ENCODE measurements at regions not wholly inside any gene's neighbourhood (a gene's known extent, or its start where the extent isn't known, plus 50 kb on each side); places are given as distances from the start of the nearest gene placed in this dataset.

DNA sequence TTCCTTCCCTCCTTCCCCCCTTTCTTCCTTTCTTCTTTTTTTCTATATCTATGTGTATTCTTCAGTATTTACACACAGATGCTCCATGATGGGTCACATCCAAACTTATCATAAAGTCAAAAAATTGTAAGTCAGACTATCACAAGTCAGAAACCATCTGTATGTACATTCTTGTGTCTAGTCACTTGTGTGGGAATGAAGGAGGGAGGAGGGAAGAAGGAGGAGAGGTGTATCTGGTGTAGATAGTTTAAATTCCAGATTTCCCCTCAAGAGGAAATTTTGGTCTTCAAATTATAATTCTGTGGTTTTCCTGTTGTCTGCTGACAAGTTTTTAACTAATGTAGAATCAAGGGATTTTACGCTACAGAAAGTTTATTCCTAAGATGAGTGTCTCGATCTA, 287.2 kb downstream of the ETV1 start:
- peaks cover 9% of the 10 kb centered on the region for H3K9me3 ChIP-seq (ENCODE audit: insufficient read depth, low read length)
- no peaks in the 10 kb centered on the region for H3K27me3 ChIP-seq (ENCODE audit: insufficient read depth, insufficient read length)
- TF ChIP-seq SUZ12 (IDR thresholded peaks at IDR 0.05; ENCODE audit: extremely low read depth, insufficient read depth, insufficient read length) (no peak), YY1 (IDR thresholded peaks at IDR 0.05; ENCODE audit: insufficient read depth, insufficient read length) (no peak)
- no peak overlapping the region for H3K9ac ChIP-seq (ENCODE audit: insufficient read length, low read depth)
- H3K4me1 ChIP-seq (ENCODE audit: insufficient read depth, insufficient read length), result no peaks in the 10 kb centered on the region
- DNase-seq (ENCODE audit: low read depth, low spot score), result no peak
- H3K36me3 ChIP-seq (ENCODE audit: insufficient read depth, insufficient read length, low read length), result no peaks in the 10 kb centered on the region
- no peak overlapping the region for H3K4me3 ChIP-seq (ENCODE audit: insufficient read length, low read depth)

DNA sequence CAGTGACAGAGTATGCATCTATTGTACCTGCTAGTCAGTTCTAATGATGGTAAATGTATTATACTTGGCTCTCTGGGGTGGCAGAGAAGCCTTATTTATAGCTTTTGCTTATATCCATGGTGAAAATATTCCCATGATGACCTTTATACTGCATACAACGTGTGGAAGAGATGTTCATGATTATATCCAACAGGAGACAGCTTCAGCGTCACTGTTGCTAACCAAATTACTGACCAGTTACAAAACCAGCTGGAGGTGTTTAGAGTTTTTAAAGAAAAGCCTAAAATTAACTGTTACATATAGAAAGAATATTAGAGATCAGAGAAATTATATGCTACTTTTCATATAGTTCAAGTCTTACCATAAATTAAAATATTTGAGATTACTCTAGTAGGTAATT, 280.8 kb downstream of the ETV1 start:
- Histone ChIP-seq H3K9ac (ENCODE audit: insufficient read length, low read depth) (no peak overlapping the region), H3K4me1 (ENCODE audit: insufficient read depth, insufficient read length) (no peaks in the 10 kb centered on the region), H3K4me3 (ENCODE audit: insufficient read length, low read depth) (no peak overlapping the region), H3K36me3 (ENCODE audit: insufficient read depth, insufficient read length, low read length) (no peaks in the 10 kb centered on the region), H3K9me3 (ENCODE audit: insufficient read depth, low read length) (no peaks in the 10 kb centered on the region), H3K27me3 (ENCODE audit: insufficient read depth, insufficient read length) (no peaks in the 10 kb centered on the region)
- DNase-seq (ENCODE audit: low read depth, low spot score), result no peak
- TF ChIP-seq SUZ12 (IDR thresholded peaks at IDR 0.05; ENCODE audit: extremely low read depth, insufficient read depth, insufficient read length) (no peak), YY1 (IDR thresholded peaks at IDR 0.05; ENCODE audit: insufficient read depth, insufficient read length) (no peak), ZNF274 (IDR thresholded peaks at IDR 0.05; ENCODE audit: low read depth, low read length) (no peak)

DNA sequence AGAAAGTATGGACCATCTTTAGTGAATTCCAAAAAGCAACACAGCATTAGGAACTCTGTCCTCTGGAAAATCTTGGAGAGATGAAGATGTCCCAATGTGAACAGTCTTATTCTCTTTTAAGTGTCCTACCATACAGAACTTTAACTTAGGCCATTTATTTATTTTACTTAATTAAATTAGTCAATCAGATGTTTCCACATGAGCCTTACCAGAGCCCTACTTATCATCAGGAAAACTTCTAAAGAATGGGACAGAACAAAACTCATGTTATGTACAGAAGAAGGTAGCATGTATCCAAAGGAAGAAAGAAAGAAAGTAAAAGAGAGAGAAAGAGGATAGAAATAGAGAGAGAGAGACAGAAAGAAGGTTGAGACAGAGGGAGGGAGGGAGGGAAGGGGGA, 276.4 kb downstream of the ETV1 start:
- no peak for DNase-seq (ENCODE audit: low read depth, low spot score)

DNA sequence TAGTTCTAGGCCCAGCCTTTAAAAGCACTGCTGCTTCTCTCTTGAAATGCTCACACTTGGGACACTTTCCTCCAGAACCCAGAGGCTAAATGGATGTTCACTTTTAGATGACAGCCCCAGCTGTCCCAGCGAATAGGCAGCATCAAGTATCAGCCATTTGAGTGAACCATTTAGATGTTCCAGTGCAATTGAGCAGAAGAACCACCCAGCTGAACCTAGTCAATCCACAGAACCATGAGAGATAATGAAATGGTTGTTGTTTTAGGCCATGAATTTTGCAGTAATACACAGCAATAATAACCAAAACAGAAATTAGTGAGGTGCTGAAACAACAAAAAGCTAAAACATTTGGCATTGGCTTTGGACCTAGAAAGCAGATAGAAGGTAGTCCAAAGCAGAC, 273.9 kb downstream of the ETV1 start:
- H3K36me3 ChIP-seq (ENCODE audit: insufficient read depth, insufficient read length, low read length), result no peaks in the 10 kb centered on the region
- TF ChIP-seq YY1 (IDR thresholded peaks at IDR 0.05; ENCODE audit: insufficient read depth, insufficient read length), result no peak
- TF ChIP-seq SUZ12 (IDR thresholded peaks at IDR 0.05; ENCODE audit: extremely low read depth, insufficient read depth, insufficient read length), result no peak
- no peak for TF ChIP-seq ZNF274 (IDR thresholded peaks at IDR 0.05; ENCODE audit: low read depth, low read length)
- H3K27me3 ChIP-seq (ENCODE audit: insufficient read depth, insufficient read length), result no peaks in the 10 kb centered on the region
- no peaks in the 10 kb centered on the region for H3K4me1 ChIP-seq (ENCODE audit: insufficient read depth, insufficient read length)
- peaks cover 14% of the 10 kb centered on the region; the same call in 1 of the 2 replicates for H3K9me3 ChIP-seq (ENCODE audit: insufficient read depth, low read length)
- DNase-seq (ENCODE audit: low read depth, low spot score), result no peak
- H3K4me3 ChIP-seq (ENCODE audit: insufficient read length, low read depth), result no peak overlapping the region
- no peak overlapping the region for H3K9ac ChIP-seq (ENCODE audit: insufficient read length, low read depth)

More for the DNA sequence above, 276.4 kb downstream of the ETV1 start:
- Histone ChIP-seq H3K4me3 (ENCODE audit: insufficient read length, low read depth) (no peak overlapping the region), H3K27me3 (ENCODE audit: insufficient read depth, insufficient read length) (no peaks in the 10 kb centered on the region), H3K36me3 (ENCODE audit: insufficient read depth, insufficient read length, low read length) (no peaks in the 10 kb centered on the region), H3K9ac (ENCODE audit: insufficient read length, low read depth) (no peak overlapping the region), H3K4me1 (ENCODE audit: insufficient read depth, insufficient read length) (no peaks in the 10 kb centered on the region), H3K9me3 (ENCODE audit: insufficient read depth, low read length) (peaks cover 14% of the 10 kb centered on the region; the same call in 1 of the 2 replicates)
- TF ChIP-seq ZNF274 (IDR thresholded peaks at IDR 0.05; ENCODE audit: low read depth, low read length), result no peak
- TF ChIP-seq SUZ12 (IDR thresholded peaks at IDR 0.05; ENCODE audit: extremely low read depth, insufficient read depth, insufficient read length), result no peak
- no peak for TF ChIP-seq YY1 (IDR thresholded peaks at IDR 0.05; ENCODE audit: insufficient read depth, insufficient read length)

DNA sequence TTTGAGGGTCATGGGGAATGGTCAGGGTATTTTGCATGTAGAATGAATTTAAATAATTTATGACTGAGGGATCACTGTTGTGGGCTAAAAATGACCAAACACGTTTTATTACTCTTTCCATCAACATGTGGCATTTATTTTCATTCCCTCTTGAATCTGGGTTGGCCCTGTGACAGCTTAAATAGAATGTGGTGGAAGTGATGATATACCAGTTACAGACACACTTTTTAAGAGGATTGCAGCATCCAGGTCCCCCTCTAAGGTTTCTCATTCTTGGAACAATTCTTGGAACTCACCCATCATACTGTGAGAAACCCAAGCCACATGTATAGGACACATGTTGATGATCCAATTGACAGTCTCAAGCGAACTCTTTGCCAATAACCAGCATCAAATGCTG, 272.4 kb downstream of the ETV1 start:
- Histone ChIP-seq H3K4me1 (ENCODE audit: insufficient read depth, insufficient read length) (no peaks in the 10 kb centered on the region), H3K36me3 (ENCODE audit: insufficient read depth, insufficient read length, low read length) (no peaks in the 10 kb centered on the region), H3K27me3 (ENCODE audit: insufficient read depth, insufficient read length) (no peaks in the 10 kb centered on the region), H3K4me3 (ENCODE audit: insufficient read length, low read depth) (no peak overlapping the region), H3K9me3 (ENCODE audit: insufficient read depth, low read length) (peaks cover 14% of the 10 kb centered on the region; the same call in 1 of the 2 replicates), H3K9ac (ENCODE audit: insufficient read length, low read depth) (no peak overlapping the region)
- DNase-seq (ENCODE audit: low read depth, low spot score), result no peak
- TF ChIP-seq YY1 (IDR thresholded peaks at IDR 0.05; ENCODE audit: insufficient read depth, insufficient read length), result no peak
- TF ChIP-seq SUZ12 (IDR thresholded peaks at IDR 0.05; ENCODE audit: extremely low read depth, insufficient read depth, insufficient read length), result no peak
- no peak for TF ChIP-seq ZNF274 (IDR thresholded peaks at IDR 0.05; ENCODE audit: low read depth, low read length)

DNA sequence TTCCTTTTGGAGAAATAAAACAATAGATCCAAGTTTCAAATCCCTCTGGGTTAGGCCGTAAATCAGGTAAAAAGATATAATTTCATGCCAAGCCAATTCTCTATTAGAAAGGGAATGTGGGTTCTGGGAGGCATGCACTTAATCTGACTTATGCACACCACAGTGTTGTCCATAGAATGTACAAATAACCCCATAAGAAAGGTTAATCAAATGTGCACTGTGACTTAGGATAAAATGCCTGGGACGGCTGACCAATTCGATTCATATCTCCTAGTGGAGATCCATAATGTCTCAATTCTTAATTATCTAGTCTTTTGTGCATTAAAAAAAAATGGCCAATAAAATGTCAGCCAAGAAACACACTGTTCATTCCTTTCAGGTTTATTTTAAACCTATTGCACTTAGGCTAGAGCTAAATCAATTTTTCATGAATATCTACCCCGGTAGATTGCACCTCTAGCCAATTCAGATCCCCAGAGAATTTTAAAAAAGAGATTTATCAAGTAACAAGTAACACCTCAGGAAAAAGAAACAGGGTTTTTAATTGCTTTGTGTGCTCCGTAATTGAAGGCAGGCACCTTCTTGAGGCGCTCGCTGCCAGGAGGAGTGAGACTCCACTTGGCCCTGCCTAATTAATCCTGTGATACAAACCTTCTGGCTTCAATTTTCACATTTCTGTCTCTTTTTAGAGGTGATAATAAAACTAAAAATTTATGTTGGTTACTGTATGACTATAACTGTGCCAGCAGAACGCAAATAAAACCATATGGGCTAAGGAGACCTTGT, 265.1 kb downstream of the ETV1 start:
- TF ChIP-seq SUZ12 (IDR thresholded peaks at IDR 0.05; ENCODE audit: extremely low read depth, insufficient read depth, insufficient read length) (no peak), ZNF274 (IDR thresholded peaks at IDR 0.05; ENCODE audit: low read depth, low read length) (no peak), YY1 (IDR thresholded peaks at IDR 0.05; ENCODE audit: insufficient read depth, insufficient read length) (no peak)
- Histone ChIP-seq H3K36me3 (ENCODE audit: insufficient read depth, insufficient read length, low read length) (no peaks in the 10 kb centered on the region), H3K4me3 (ENCODE audit: insufficient read length, low read depth) (no peak overlapping the region), H3K9me3 (ENCODE audit: insufficient read depth, low read length) (peaks cover 8% of the 10 kb centered on the region), H3K9ac (ENCODE audit: insufficient read length, low read depth) (no peak overlapping the region), H3K4me1 (ENCODE audit: insufficient read depth, insufficient read length) (no peaks in the 10 kb centered on the region), H3K27me3 (ENCODE audit: insufficient read depth, insufficient read length) (no peaks in the 10 kb centered on the region)
- no peak for DNase-seq (ENCODE audit: low read depth, low spot score)

DNA sequence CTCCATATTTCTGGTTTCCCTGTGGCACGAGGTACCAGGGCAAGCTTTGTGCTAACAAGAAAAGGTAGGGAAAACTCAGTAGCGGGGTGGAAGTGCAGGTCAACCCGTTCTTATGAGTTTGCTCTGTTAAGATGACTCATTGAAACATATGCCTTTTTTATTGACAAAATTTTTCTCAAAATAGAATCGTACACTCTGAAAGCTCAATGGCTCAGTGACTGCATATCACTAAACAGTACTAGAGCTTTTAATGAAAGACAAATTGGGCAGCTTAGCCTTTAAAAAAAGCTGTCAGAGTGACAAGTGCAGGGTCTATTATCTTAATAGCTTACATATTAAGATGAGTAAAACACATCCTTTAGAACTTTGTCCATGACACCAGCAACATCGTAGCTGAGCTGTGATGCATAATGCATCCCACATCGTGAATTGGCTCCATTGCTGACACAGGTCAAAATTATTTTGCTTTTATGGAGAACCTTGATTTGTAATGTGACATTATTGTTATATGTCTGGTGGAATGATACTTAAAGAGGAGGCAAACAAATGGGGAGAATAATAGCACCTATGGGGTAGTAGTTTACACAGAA, 264.4 kb downstream of the ETV1 start:
- Histone ChIP-seq H3K36me3 (ENCODE audit: insufficient read depth, insufficient read length, low read length) (no peaks in the 10 kb centered on the region), H3K4me3 (ENCODE audit: insufficient read length, low read depth) (no peak overlapping the region), H3K4me1 (ENCODE audit: insufficient read depth, insufficient read length) (no peaks in the 10 kb centered on the region), H3K27me3 (ENCODE audit: insufficient read depth, insufficient read length) (no peaks in the 10 kb centered on the region), H3K9me3 (ENCODE audit: insufficient read depth, low read length) (peaks cover 8% of the 10 kb centered on the region), H3K9ac (ENCODE audit: insufficient read length, low read depth) (no peak overlapping the region)
- TF ChIP-seq YY1 (IDR thresholded peaks at IDR 0.05; ENCODE audit: insufficient read depth, insufficient read length) (no peak), SUZ12 (IDR thresholded peaks at IDR 0.05; ENCODE audit: extremely low read depth, insufficient read depth, insufficient read length) (no peak), ZNF274 (IDR thresholded peaks at IDR 0.05; ENCODE audit: low read depth, low read length) (no peak)
- DNase-seq (ENCODE audit: low read depth, low spot score), result no peak
